CD14-positive monocyte (primary cell): ENCODE measurements at regions not wholly inside any gene's neighbourhood (a gene's known extent, or its start where the extent isn't known, plus 50 kb on each side); places are given as distances from the start of the nearest gene placed in this dataset.

Experiments used
- DNase-seq, 3 donors: peaks; one replicate each; pipeline ENCODE4 v3.0.0-alpha.2; 2011 to 2022
- H2AFZ ChIP-seq: 2 replicates; pipeline ENCODE4 v1.6.0; 2012; ENCODE audit warnings: mild to moderate bottlenecking, low read depth, low read length, inconsistent platforms; ENCODE audit not compliant: insufficient read depth, poor library complexity, severe bottlenecking
- H3K27ac ChIP-seq, 2 donors: 1 replicate in 1 of 2; 2 replicates in 1 of 2; pipeline ENCODE4 v1.5.1; 2012 to 2013; ENCODE audit warnings: low read length in 2 of 2, control low read depth in 1 of 2, inconsistent platforms in 1 of 2, low read depth in 1 of 2, mild to moderate bottlenecking in 1 of 2
- H3K27me3 ChIP-seq, 2 donors: one replicate each; pipeline versions ENCODE4 v1.6.0 to v1.6.1; 2011 to 2013; ENCODE audit warnings: low read length in 2 of 2; ENCODE audit not compliant: control insufficient read depth in 2 of 2, insufficient read depth in 2 of 2
- H3K36me3 ChIP-seq, 2 donors: replicated peaks in 1 of 2; 1 replicate in 1 of 2; 2 replicates in 1 of 2; pipeline versions ENCODE4 v1.5.1 to v1.6.1; 2012 to 2013; ENCODE audit warnings: low read length in 2 of 2, control low read depth in 1 of 2, inconsistent platforms in 1 of 2, mild to moderate bottlenecking in 1 of 2; ENCODE audit not compliant: insufficient read depth in 2 of 2, control insufficient read depth in 1 of 2
- H3K4me1 ChIP-seq, 2 donors: 1 replicate in 1 of 2; 2 replicates in 1 of 2; pipeline versions ENCODE4 v1.5.1 to v1.6.1; 2012 to 2013; ENCODE audit warnings: low read length in 2 of 2, control low read depth in 1 of 2, inconsistent platforms in 1 of 2, mild to moderate bottlenecking in 1 of 2, moderate library complexity in 1 of 2; ENCODE audit not compliant: insufficient read depth in 2 of 2, control insufficient read depth in 1 of 2
- H3K4me2 ChIP-seq: replicated peaks from 2 replicates; pipeline ENCODE3; 2012; ENCODE audit warnings: low read length, moderate library complexity, mild to moderate bottlenecking; ENCODE audit not compliant: poor library complexity, severe bottlenecking; ENCODE audit errors: extremely low read depth
- H3K4me3 ChIP-seq, 3 experiments: fragments of 200-600 bp in 1 of 3; sonication (generic) in 1 of 3; replicated peaks in 1 of 3; 1 replicate in 2 of 3; 2 replicates in 1 of 3; pipeline ENCODE4 v1.5.1; 2011 to 2013; ENCODE audit warnings: low read length in 3 of 3, mild to moderate bottlenecking in 3 of 3, control low read depth in 2 of 3, low read depth in 2 of 3, inconsistent platforms in 1 of 3, moderate library complexity in 1 of 3
- H3K79me2 ChIP-seq: 2 replicates; pipeline ENCODE4 v1.6.0; 2012; ENCODE audit warnings: mild to moderate bottlenecking, control low read depth, inconsistent platforms, low read length, moderate library complexity; ENCODE audit not compliant: insufficient read depth
- H3K9ac ChIP-seq: 2 replicates; pipeline ENCODE4 v1.6.0; 2017; ENCODE audit warnings: low read length, mild to moderate bottlenecking; ENCODE audit not compliant: insufficient read depth, poor library complexity, severe bottlenecking
- H3K9me3 ChIP-seq, 2 donors: replicated peaks in 1 of 2; 1 replicate in 1 of 2; 2 replicates in 1 of 2; pipeline versions ENCODE4 v1.5.1 to v1.6.1; 2012 to 2013; ENCODE audit warnings: low read length in 2 of 2, control low read depth in 1 of 2; ENCODE audit not compliant: control insufficient read depth in 1 of 2, insufficient read depth in 1 of 2
- H4K20me1 ChIP-seq: 2 replicates; pipeline ENCODE4 v1.6.0; 2012; ENCODE audit warnings: mild to moderate bottlenecking, low read length, control low read depth, moderate library complexity; ENCODE audit not compliant: insufficient read depth
- H3K27ac Mint-ChIP-seq, 7 donors: one replicate each; pipeline ENCODE4 v1.8.0; 2020; ENCODE audit warnings: mild to moderate bottlenecking in 7 of 7, mixed read lengths in 7 of 7, moderate library complexity in 6 of 7, inconsistent platforms in 2 of 7
- H3K27me3 Mint-ChIP-seq, 3 donors: one replicate each; pipeline ENCODE4 v1.8.0; 2021 to 2022; ENCODE audit warnings: low read depth in 3 of 3, mild to moderate bottlenecking in 3 of 3, mixed read lengths in 3 of 3, moderate library complexity in 3 of 3, inconsistent platforms in 1 of 3
- H3K36me3 Mint-ChIP-seq, 2 donors: one replicate each; pipeline ENCODE4 v1.8.0; 2020; ENCODE audit warnings: mixed read lengths in 2 of 2, inconsistent platforms in 1 of 2, mild to moderate bottlenecking in 1 of 2
- H3K4me1 Mint-ChIP-seq: one replicate; pipeline ENCODE4 v1.8.0; 2020; ENCODE audit warnings: mild to moderate bottlenecking, mixed read lengths
- H3K4me3 Mint-ChIP-seq, 2 donors: one replicate each; pipeline ENCODE4 v1.8.0; 2020; ENCODE audit warnings: mild to moderate bottlenecking in 2 of 2, mixed read lengths in 2 of 2, moderate library complexity in 1 of 2
- H3K9me3 Mint-ChIP-seq, 7 donors: one replicate each; pipeline ENCODE4 v1.8.0; 2020 to 2022; ENCODE audit warnings: mixed read lengths in 7 of 7, mild to moderate bottlenecking in 6 of 7, moderate library complexity in 6 of 7, inconsistent platforms in 2 of 7
- CTCF ChIP-seq: fragments of 200-600 bp; IDR thresholded peaks from one replicate; pipeline ENCODE4 v1.8.0; 2022; ENCODE audit warnings: antibody characterized with exemption, mild to moderate bottlenecking
- WGBS: methylation state at CpG from one replicate; pipeline ENCODE4 v1.1.5; 2013; ENCODE audit warnings: missing lambda C conversion rate; ENCODE audit not compliant: insufficient coverage; 5-methylcytosine and 5-hydroxymethylcytosine counted together
- intact Hi-C, 2 donors: fragments of 100-400 bp; cut with micrococcal nuclease; formaldehyde crosslinking; loops; one replicate each; pipeline versions ENCODE4 v1.15.0 to v1.15.1; 2023

- WGBS: 96% methylated on average over 3 of the region's 7 CpGs
- Mint-ChIP-seq H3K27ac (no peak overlapping the region), H3K4me3 (no peak overlapping the region), H3K27me3 (peaks cover 0 to 3% (median under 1%) of the 10 kb centered on the region in 3 donors), H3K36me3 (no peaks in the 10 kb centered on the region), H3K4me1 (peaks cover 8% of the 10 kb centered on the region), H3K9me3 (peaks cover 0 to 13% (median 3%) of the 10 kb centered on the region in 7 donors)
- no peak overlapping the region for H3K27ac ChIP-seq
- no peaks in the 10 kb centered on the region for H3K79me2 ChIP-seq
- no peaks in the 10 kb centered on the region for H3K36me3 ChIP-seq
- TF ChIP-seq CTCF: no peak
- H3K9ac ChIP-seq: no peak overlapping the region
- no peak overlapping the region for H3K4me3 ChIP-seq
- no peak for DNase-seq
- H3K4me1 ChIP-seq: no peaks in the 10 kb centered on the region
- intact Hi-C loops: no loop called here
- H4K20me1 ChIP-seq: no peaks in the 10 kb centered on the region
- H3K9me3 ChIP-seq: peaks cover 0 to 4% of the 10 kb centered on the region in 2 donors
- H2AFZ ChIP-seq: no peak overlapping the region
- H3K4me2 ChIP-seq: no peak overlapping the region
- no peaks in the 10 kb centered on the region for H3K27me3 ChIP-seq
Measured at GRCh38 chr13:50691681-50692263, 151.7 kb downstream of the DLEU7 start.

GRCh38 chr13:50692396-50692915 is 151.0 kb downstream of the DLEU7 start:
- no peaks in the 10 kb centered on the region for H3K27me3 ChIP-seq
- peaks cover 0 to 2% (median 0%) of the 10 kb centered on the region in 3 donors for H3K27me3 Mint-ChIP-seq
- H3K9me3 Mint-ChIP-seq: peaks cover 0 to 13% (median 3%) of the 10 kb centered on the region in 7 donors
- DNase-seq: no peak
- H4K20me1 ChIP-seq: no peaks in the 10 kb centered on the region
- peaks cover 8% of the 10 kb centered on the region for H3K4me1 Mint-ChIP-seq
- H3K4me3 Mint-ChIP-seq: no peak overlapping the region
- H3K9me3 ChIP-seq: peaks cover 0 to 4% of the 10 kb centered on the region in 2 donors
- no peak overlapping the region for H2AFZ ChIP-seq
- no peak overlapping the region for H3K27ac ChIP-seq
- H3K36me3 ChIP-seq: no peaks in the 10 kb centered on the region
- intact Hi-C loops: no loop called here
- TF ChIP-seq CTCF: no peak
- no peak overlapping the region for H3K9ac ChIP-seq
- H3K36me3 Mint-ChIP-seq: no peaks in the 10 kb centered on the region
- no peak overlapping the region for H3K4me3 ChIP-seq
- H3K4me2 ChIP-seq: no peak overlapping the region
- H3K27ac Mint-ChIP-seq: no peak overlapping the region
- H3K79me2 ChIP-seq: no peaks in the 10 kb centered on the region
- H3K4me1 ChIP-seq: no peaks in the 10 kb centered on the region
